Heart right ventricle (tissue), 16 donors: ENCODE measurements at regions not wholly inside any gene's neighbourhood (a gene's known extent, or its start where the extent isn't known, plus 50 kb on each side); places are given as distances from the start of the nearest gene placed in this dataset.
"Not testable (repeated sequence)": the region's sequence is repeated elsewhere in the genome, so short reads cannot be mapped to it uniquely, and the experiment has no call there.

Experiments
- ATAC-seq, 8 donors: fragments of 200-7000 bp; cut with Tn5 transposase; one replicate each; pipeline ENCODE4 v1.9.1; 2020; ENCODE audit warnings: mild to moderate bottlenecking in 8 of 8, moderate library complexity in 8 of 8, moderate number of reproducible peaks in 1 of 8
- DNase-seq, 2 donors: peaks; one replicate each; pipeline ENCODE4 v3.0.0-alpha.2; 2020
- H3K27ac ChIP-seq, 10 donors: fragments of 200-600 bp; sonication (generic) in 2 of 10; one replicate each; pipeline versions ENCODE4 v1.5.0 to v1.8.0; 2020 to 2022; ENCODE audit warnings: mild to moderate bottlenecking in 3 of 10
- H3K27me3 ChIP-seq, 7 donors: fragments of 200-600 bp; one replicate each; pipeline ENCODE4 v1.8.0; 2021 to 2022; ENCODE audit warnings: mild to moderate bottlenecking in 2 of 7
- H3K36me3 ChIP-seq, 9 donors: fragments of 200-600 bp; sonication (generic) in 1 of 9; one replicate each; pipeline versions ENCODE4 v1.5.0 to v1.8.0; 2020 to 2022; ENCODE audit warnings: mild to moderate bottlenecking in 2 of 9
- H3K4me1 ChIP-seq, 9 donors: fragments of 200-600 bp; sonication (generic) in 1 of 9; one replicate each; pipeline versions ENCODE4 v1.5.0 to v1.8.0; 2020 to 2022; ENCODE audit warnings: mild to moderate bottlenecking in 4 of 9
- H3K4me3 ChIP-seq, 10 donors: fragments of 200-600 bp; sonication (generic) in 2 of 10; one replicate each; pipeline versions ENCODE4 v1.5.0 to v1.8.0; 2020 to 2022; ENCODE audit warnings: mild to moderate bottlenecking in 7 of 10, moderate library complexity in 2 of 10
- H3K9me3 ChIP-seq, 11 donors: fragments of 200-600 bp in 10 of 11; sonication (generic) in 2 of 11; one replicate each; pipeline versions ENCODE4 v1.5.0 to v1.8.0; 2013 to 2022; ENCODE audit warnings: mild to moderate bottlenecking in 2 of 11, control low read depth in 1 of 11, moderate library complexity in 1 of 11
- WGBS, 2 donors: extraction: QIAGEN DNeasy Blood & Tissue Kit; methylation state at CpG; one replicate each; pipeline ENCODE4 v1.1.7; 2013; ENCODE audit warnings: inconsistent platforms in 1 of 2; 5-methylcytosine and 5-hydroxymethylcytosine counted together
- intact Hi-C, 10 donors: fragments of 100-400 bp; cut with DNase I; formaldehyde crosslinking; loops; one replicate each; pipeline versions ENCODE4 v1.11.1 to v1.14.2; 2022
- TF ChIP-seq, protein P1 (sequence below), 9 donors: fragments of 200-600 bp; sonication (generic) in 2 of 9; IDR thresholded peaks; one replicate each; pipeline versions ENCODE4 v1.5.0 to v1.8.0; 2021 to 2022; ENCODE audit warnings: antibody characterized with exemption in 9 of 9, mild to moderate bottlenecking in 5 of 9, moderate library complexity in 1 of 9
- donor health status: Arrhythmogenic right ventricular cardiomyopathy.
- donor health status: ischemic (EF 13 %, LVEDD 7.1; RV severe dilation, severe dysfunction).
- donor health status: healthy with polysubstance abuse.
- donor health status: DM: no; HTN: yes; CAD: no.
- donor health status: DM: no; HTN: no; CAD: no.
- donor health status: ischemic (EF 25% LVEDD 6.9; RV normal size, moderate dysfunction).
- donor health status: ischemic (EF 25% LVEDD 5.7; RV mildly dilated, moderate dysfunction).
- donor health status: healthy.
- donor health status: DM: yes; HTN: yes; CAD: no.
- donor health status: Ischemic cardiomyopathy.
- donor health status: ischemic (EF 35%, LVEDD 5.7; RV mildly dilated, moderate dysfunction).
- donor health status: nonischemic (EF 11% LVEDD 7.7; RV severe dilation, severe dysfunction).
- donor health status: DM: yes; HTN: yes; CAD: no.
- donor health status: PGD.
- donor health status: ischemic (EF 29% LVEDD 5.4; RV normal size, mild dysfunction).
- donor health status: nonischemic (EF 23%, LVEDD 6.1; RV moderate dilation, normal function).

- intact Hi-C loops, result loop anchor here in 1 of 10 donors (5.0 kb wide), 1 partner anchor 1139 kb away; no protein-coding TSS in a partner anchor
- ATAC-seq (no peak), DNase-seq (no peak)
- Histone ChIP-seq H3K27ac (no peak overlapping the region), H3K36me3 (no peaks in the 10 kb centered on the region), H3K4me3 (no peak overlapping the region), H3K4me1 (no peaks in the 10 kb centered on the region), H3K9me3 (peaks cover 0 to 5% (median 0%) of the 10 kb centered on the region in 11 donors), H3K27me3 (peaks cover 0 to 2% (median 0%) of the 10 kb centered on the region in 7 donors)
- 52 to 67% methylated on average over 2 of the region's 2 CpGs for WGBS, 2 donors
- TF ChIP-seq, protein P1, sequence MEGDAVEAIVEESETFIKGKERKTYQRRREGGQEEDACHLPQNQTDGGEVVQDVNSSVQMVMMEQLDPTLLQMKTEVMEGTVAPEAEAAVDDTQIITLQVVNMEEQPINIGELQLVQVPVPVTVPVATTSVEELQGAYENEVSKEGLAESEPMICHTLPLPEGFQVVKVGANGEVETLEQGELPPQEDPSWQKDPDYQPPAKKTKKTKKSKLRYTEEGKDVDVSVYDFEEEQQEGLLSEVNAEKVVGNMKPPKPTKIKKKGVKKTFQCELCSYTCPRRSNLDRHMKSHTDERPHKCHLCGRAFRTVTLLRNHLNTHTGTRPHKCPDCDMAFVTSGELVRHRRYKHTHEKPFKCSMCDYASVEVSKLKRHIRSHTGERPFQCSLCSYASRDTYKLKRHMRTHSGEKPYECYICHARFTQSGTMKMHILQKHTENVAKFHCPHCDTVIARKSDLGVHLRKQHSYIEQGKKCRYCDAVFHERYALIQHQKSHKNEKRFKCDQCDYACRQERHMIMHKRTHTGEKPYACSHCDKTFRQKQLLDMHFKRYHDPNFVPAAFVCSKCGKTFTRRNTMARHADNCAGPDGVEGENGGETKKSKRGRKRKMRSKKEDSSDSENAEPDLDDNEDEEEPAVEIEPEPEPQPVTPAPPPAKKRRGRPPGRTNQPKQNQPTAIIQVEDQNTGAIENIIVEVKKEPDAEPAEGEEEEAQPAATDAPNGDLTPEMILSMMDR (IDR thresholded peaks at IDR 0.05), result no peak
Observed at GRCh38 chr4:130071746-130072145, 975.8 kb downstream of the C4orf33 start.

GRCh38 chr4:130073145-130073790 is 977.3 kb downstream of the C4orf33 start:
- intact Hi-C loops, result loop anchor here in 1 of 10 donors (5.0 kb wide), 1 partner anchor 1141 kb away; no protein-coding TSS in a partner anchor
- H3K4me1 ChIP-seq, result no peaks in the 10 kb centered on the region
- H3K27me3 ChIP-seq, result peaks cover 0 to 2% (median 0%) of the 10 kb centered on the region in 7 donors
- 72 to 78% methylated on average over 3 of the region's 3 CpGs for WGBS, 2 donors
- DNase-seq, result no peak
- H3K4me3 ChIP-seq, result no peak overlapping the region
- peaks cover 0 to 5% (median 0%) of the 10 kb centered on the region in 11 donors for H3K9me3 ChIP-seq
- TF ChIP-seq, protein P1 (IDR thresholded peaks at IDR 0.05), result no peak
- no peak for ATAC-seq
- H3K36me3 ChIP-seq, result no peaks in the 10 kb centered on the region
- H3K27ac ChIP-seq, result no peak overlapping the region

GRCh38 chr4:130074096-130074495 is 978.1 kb downstream of the C4orf33 start:
- H3K27ac ChIP-seq, result no peak overlapping the region
- H3K27me3 ChIP-seq, result peaks cover 0 to 2% (median 0%) of the 10 kb centered on the region in 7 donors
- intact Hi-C loops, result loop anchor here in 1 of 10 donors (5.0 kb wide), 1 partner anchor 1142 kb away; no protein-coding TSS in a partner anchor
- ATAC-seq, result no peak
- no peak for DNase-seq
- 80 to 86% methylated on average over 5 of the region's 5 CpGs for WGBS, 2 donors
- H3K4me1 ChIP-seq, result no peaks in the 10 kb centered on the region
- no peaks in the 10 kb centered on the region for H3K36me3 ChIP-seq
- no peak overlapping the region for H3K4me3 ChIP-seq
- H3K9me3 ChIP-seq, result peaks cover 0 to 5% (median 0%) of the 10 kb centered on the region in 11 donors
- TF ChIP-seq, protein P1 (IDR thresholded peaks at IDR 0.05), result no peak

GRCh38 chr4:130077275-130077674 is 981.3 kb downstream of the C4orf33 start:
- Histone ChIP-seq H3K4me3 (no peak overlapping the region), H3K9me3 (no peaks in the 10 kb centered on the region), H3K27ac (no peak overlapping the region), H3K4me1 (no peaks in the 10 kb centered on the region), H3K27me3 (peaks cover 0 to 2% (median 0%) of the 10 kb centered on the region in 7 donors), H3K36me3 (no peaks in the 10 kb centered on the region)
- WGBS, 2 donors, result 53 to 69% methylated on average over 1 of the region's 1 CpG
- ATAC-seq (no peak), DNase-seq (no peak)
- intact Hi-C loops, result no loop called here
- TF ChIP-seq, protein P1 (IDR thresholded peaks at IDR 0.05), result no peak

GRCh38 chr4:130079027-130079426 is 983.1 kb downstream of the C4orf33 start:
- H3K4me1 ChIP-seq, H3K27ac ChIP-seq, H3K4me3 ChIP-seq, intact Hi-C loops, H3K9me3 ChIP-seq, H3K27me3 ChIP-seq, H3K36me3 ChIP-seq, DNase-seq, ATAC-seq: not testable (repeated sequence)
- WGBS, 2 donors, result 67 to 77% methylated on average over 2 of the region's 2 CpGs
